Activated CD8-positive, alpha-beta memory T cell treated with anti-CD3 and anti-CD28 coated beads for 24 hours (primary cell): ENCODE measurements at regions not wholly inside any gene's neighbourhood (a gene's known extent, or its start where the extent isn't known, plus 50 kb on each side); places are given as distances from the start of the nearest gene placed in this dataset.

Experiments
- DNase-seq: peaks from one replicate; pipeline ENCODE4 v3.0.0-alpha.2; 2020

DNA sequence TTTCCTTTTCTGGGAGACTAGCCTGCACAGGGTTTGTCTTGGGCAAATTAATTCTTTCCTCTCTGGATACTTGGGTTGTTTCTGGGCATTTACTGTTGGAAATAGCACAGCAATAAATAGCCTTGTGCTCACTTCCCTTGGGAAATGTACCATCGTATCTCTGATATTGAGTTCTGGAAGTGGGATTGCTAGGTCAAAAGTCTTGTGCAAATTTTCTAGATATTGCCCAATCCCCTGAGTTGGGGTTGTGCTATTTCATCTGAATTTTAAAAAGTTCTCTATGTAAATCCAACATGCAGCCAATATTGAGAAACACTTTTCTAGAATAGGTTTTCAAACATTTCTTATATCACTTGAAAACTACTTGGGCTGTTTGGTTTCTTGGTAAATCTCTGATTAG lies 64.0 kb upstream of the ELOVL5 start:
- no peak for DNase-seq

- no peak for DNase-seq
These were observed 63.4 kb upstream of the ELOVL5 start for GRCh38 chr6:53412021-53412715.

DNA sequence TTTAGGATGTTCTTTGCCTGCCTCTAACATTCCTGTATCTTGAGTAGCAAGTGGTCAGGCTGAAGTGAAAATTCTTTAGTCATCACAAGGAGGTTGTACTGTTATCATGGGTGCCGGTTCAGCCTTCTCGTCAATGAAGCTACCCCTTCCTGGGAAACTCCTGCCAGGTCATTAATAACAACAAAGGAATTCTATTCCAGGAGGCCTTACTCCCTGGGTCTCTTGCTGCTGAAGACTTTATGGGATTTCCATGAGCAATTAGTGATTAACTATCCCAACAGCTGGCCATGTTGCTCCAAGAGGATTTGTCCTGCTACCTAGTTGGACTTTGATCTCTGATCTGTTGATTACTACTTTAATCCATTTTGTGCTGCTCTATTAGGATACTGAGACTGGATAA lies 62.7 kb upstream of the ELOVL5 start:
- no peak for DNase-seq

DNA sequence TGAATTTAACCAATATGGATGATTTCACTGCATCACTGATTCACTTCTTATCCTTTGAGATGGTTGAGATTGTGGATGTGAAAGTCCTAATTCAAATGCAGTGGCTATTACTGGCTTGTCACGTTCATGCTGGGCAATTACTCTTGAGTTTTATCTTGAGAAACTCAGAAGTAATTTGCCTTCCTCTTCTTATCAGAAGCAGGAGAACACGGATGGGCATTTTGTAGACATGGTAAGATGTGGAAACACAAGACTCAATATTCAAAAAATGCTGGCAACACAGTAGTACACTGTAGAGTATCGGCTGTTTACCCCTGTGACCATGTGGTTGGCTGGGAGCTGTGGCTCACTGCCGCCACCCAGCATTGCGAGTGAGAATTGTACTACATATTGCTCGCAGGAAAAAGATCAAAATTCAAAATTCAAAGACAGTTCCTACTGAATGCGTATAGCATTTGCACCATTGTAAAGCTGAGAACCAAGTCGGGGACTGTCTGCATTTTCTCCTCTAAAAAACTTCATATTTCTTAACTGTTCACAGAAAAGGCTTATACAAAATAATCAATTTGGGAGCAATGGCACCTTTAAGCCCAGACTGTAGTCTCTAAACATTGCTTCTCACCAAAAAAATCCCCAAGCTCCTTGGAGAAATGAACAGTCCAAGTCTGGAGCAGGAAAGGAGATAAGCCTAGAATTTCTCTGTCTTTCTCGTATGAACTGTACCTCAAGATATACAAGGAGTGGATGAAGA lies 61.9 kb upstream of the ELOVL5 start:
- peak; percentile 67 for DNase-seq

GRCh38 chr6:53408826-53409225 lies 60.1 kb upstream of the ELOVL5 start:
- DNase-seq = no peak

DNA sequence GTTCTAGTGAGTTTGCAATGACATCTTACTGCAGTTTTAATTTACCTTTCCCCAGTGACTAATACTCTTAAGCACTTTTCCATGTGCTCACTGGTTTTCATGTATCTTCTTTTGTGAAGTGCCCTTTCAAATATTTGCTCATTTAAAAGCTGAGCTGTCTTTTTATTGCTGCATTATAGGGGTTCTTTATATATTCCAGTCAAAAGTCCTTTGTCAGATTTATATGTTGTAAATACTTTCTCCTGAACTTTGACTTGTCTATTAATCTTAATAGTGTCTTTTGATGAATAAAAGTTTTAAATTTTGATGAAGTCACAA lies 50.2 kb upstream of the ELOVL5 start:
- no peak for DNase-seq

- no peak for DNase-seq
These were observed 49.7 kb upstream of the ELOVL5 start for GRCh38 chr6:53398247-53399026.
